WTC11 (cell line): ENCODE measurements at regions not wholly inside any gene's neighbourhood (a gene's known extent, or its start where the extent isn't known, plus 50 kb on each side); places are given as distances from the start of the nearest gene placed in this dataset.

Source experiments
- ATAC-seq: fragments of 200-7000 bp; cut with Tn5 transposase; 2 replicates; pipeline ENCODE4 v1.10.0; 2021; ENCODE audit warnings: mild to moderate bottlenecking, moderate library complexity
- CTCF ChIA-PET: fragments of 300-600 bp; sonication (Branson Sonifier 250); formaldehyde crosslinking; loops from one replicate; lab custom pipeline; 2021; ENCODE audit warnings: antibody characterized with exemption; lab: Charles Lee
- POLR2A ChIA-PET: fragments of 350-600 bp; sonication (Branson Sonifier 250); formaldehyde crosslinking; loops from one replicate; lab custom pipeline; 2021; ENCODE audit warnings: antibody characterized with exemption; lab: Charles Lee
- DNase-seq: peaks from one replicate; pipeline ENCODE4 v3.0.0; 2021; ENCODE audit warnings: low spot score
- H3K27ac Mint-ChIP-seq: 2 replicates; pipeline ENCODE4 v1.8.0; 2021; ENCODE audit warnings: mixed read lengths
- H3K27me3 Mint-ChIP-seq: 2 replicates; pipeline ENCODE4 v1.8.0; 2021; ENCODE audit warnings: low read depth, mild to moderate bottlenecking, moderate library complexity, mixed read lengths
- H3K36me3 Mint-ChIP-seq: 2 replicates; pipeline ENCODE4 v1.8.0; 2021; ENCODE audit warnings: mixed read lengths
- H3K4me1 Mint-ChIP-seq: 2 replicates; pipeline ENCODE4 v1.8.0; 2022; ENCODE audit warnings: mixed read lengths
- H3K4me3 Mint-ChIP-seq: 2 replicates; pipeline ENCODE4 v1.8.0; 2021; ENCODE audit warnings: mild to moderate bottlenecking, moderate library complexity, mixed read lengths
- H3K9me3 Mint-ChIP-seq: 2 replicates; pipeline ENCODE4 v1.8.0; 2021; ENCODE audit warnings: mixed read lengths
- ATF3 ChIP-seq: sonication (generic); formaldehyde crosslinking; conservative IDR thresholded peaks from 2 replicates; pipeline ENCODE4 v1.8.1; 2022; ENCODE audit warnings: mild to moderate bottlenecking, missing genetic modification reagents
- CREM ChIP-seq: sonication (generic); formaldehyde crosslinking; IDR thresholded peaks from 2 replicates; pipeline ENCODE4 v1.8.1; 2022; ENCODE audit warnings: mild to moderate bottlenecking, missing genetic modification reagents, moderate library complexity
- ESRRA ChIP-seq: sonication (generic); formaldehyde crosslinking; IDR thresholded peaks from 2 replicates; pipeline ENCODE4 v1.8.1; 2022; ENCODE audit warnings: mild to moderate bottlenecking, missing genetic modification reagents, borderline replicate concordance
- FOXP4 ChIP-seq: sonication (generic); formaldehyde crosslinking; IDR thresholded peaks from 2 replicates; pipeline ENCODE4 v1.8.0; 2022; ENCODE audit warnings: mild to moderate bottlenecking, missing genetic modification reagents
- GABPB1 ChIP-seq: sonication (generic); formaldehyde crosslinking; IDR thresholded peaks from 2 replicates; pipeline ENCODE4 v1.8.1; 2023; ENCODE audit warnings: mild to moderate bottlenecking, missing genetic modification reagents
- HMGA2 ChIP-seq: fragments of 250-450 bp; sonication (Bioruptor Pico); IDR thresholded peaks from 2 replicates; pipeline ENCODE4 v1.4.0; 2021; ENCODE audit warnings: mild to moderate bottlenecking, moderate library complexity
- IRF2 ChIP-seq: sonication (generic); formaldehyde crosslinking; IDR thresholded peaks from 2 replicates; pipeline ENCODE4 v1.8.0; 2022; ENCODE audit warnings: low read depth, missing genetic modification reagents, borderline replicate concordance
- MAX ChIP-seq: sonication (generic); formaldehyde crosslinking; IDR thresholded peaks from 2 replicates; pipeline ENCODE4 v1.8.0; 2022; ENCODE audit warnings: mild to moderate bottlenecking, missing genetic modification reagents
- NFE2L1 ChIP-seq: sonication (generic); formaldehyde crosslinking; IDR thresholded peaks from 2 replicates; pipeline ENCODE4 v1.8.1; 2023; ENCODE audit warnings: missing genetic modification reagents
- NR1H2 ChIP-seq: sonication (generic); formaldehyde crosslinking; IDR thresholded peaks from 2 replicates; pipeline ENCODE4 v1.9.0; 2021; ENCODE audit warnings: mild to moderate bottlenecking, moderate library complexity, missing genetic modification reagents
- NR2C2 ChIP-seq: sonication (generic); formaldehyde crosslinking; IDR thresholded peaks from 2 replicates; pipeline ENCODE4 v1.8.0; 2022; ENCODE audit warnings: mild to moderate bottlenecking, missing genetic modification reagents
- TCF7 ChIP-seq: sonication (generic); formaldehyde crosslinking; IDR thresholded peaks from 2 replicates; pipeline ENCODE4 v1.8.0; 2022; ENCODE audit warnings: mild to moderate bottlenecking, low read depth, missing genetic modification reagents, moderate library complexity
- TEAD1 ChIP-seq: sonication (generic); formaldehyde crosslinking; IDR thresholded peaks from 2 replicates; pipeline ENCODE4 v1.8.0; 2022; ENCODE audit warnings: mild to moderate bottlenecking, missing genetic modification reagents
- ZNF121 ChIP-seq: sonication (generic); formaldehyde crosslinking; IDR thresholded peaks from 2 replicates; pipeline ENCODE4 v1.8.0; 2023; ENCODE audit warnings: missing genetic modification reagents
- ZNF263 ChIP-seq: sonication (generic); formaldehyde crosslinking; IDR thresholded peaks from 2 replicates; pipeline ENCODE4 v1.8.1; 2022; ENCODE audit warnings: low read depth, mild to moderate bottlenecking, moderate library complexity, missing genetic modification reagents
- TF ChIP-seq, protein P1 (sequence below): sonication (generic); formaldehyde crosslinking; IDR thresholded peaks from 2 replicates; pipeline ENCODE4 v1.8.1; 2023; ENCODE audit warnings: mild to moderate bottlenecking, missing genetic modification reagents
- TF ChIP-seq, protein P2 (sequence below): sonication (generic); formaldehyde crosslinking; IDR thresholded peaks from 2 replicates; pipeline ENCODE4 v1.8.0; 2023; ENCODE audit warnings: mild to moderate bottlenecking, missing genetic modification reagents
- TF ChIP-seq, protein P3 (sequence below): sonication (generic); formaldehyde crosslinking; IDR thresholded peaks from 2 replicates; pipeline ENCODE4 v1.8.1; 2023; ENCODE audit warnings: mild to moderate bottlenecking, missing genetic modification reagents, borderline replicate concordance

DNA sequence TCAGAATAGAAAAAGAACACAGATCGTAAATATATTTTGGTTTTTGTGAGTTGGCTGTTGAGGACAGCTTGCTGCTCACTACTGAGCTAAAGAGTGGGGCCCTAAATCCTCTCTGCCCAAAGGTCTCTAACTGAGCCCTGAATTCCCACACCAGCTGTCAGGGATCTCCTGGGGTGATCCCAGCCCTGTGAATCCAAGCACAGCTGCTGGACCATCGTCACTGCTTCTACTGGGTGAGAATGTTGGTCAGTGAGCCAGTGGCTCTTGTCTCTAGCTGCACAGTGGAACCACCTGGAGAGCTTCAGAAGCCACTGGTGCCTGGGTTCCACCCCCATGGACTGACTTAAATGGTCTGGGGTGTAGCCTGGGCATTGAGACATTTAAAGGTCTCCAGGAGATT lies 90.5 kb upstream of the IL12A start:
- no peaks in the 10 kb centered on the region for H3K27me3 Mint-ChIP-seq

GRCh38 chr3:159899166-159899565 lies 89.5 kb upstream of the IL12A start:
- ChIA-PET CTCF (interaction anchor here (1.8 kb wide), 1 partner anchor 74 kb away, joined by 4 read pairs; no protein-coding TSS in a partner anchor), POLR2A (no interaction called here)
- peaks cover 6% of the 10 kb centered on the region for H3K4me1 Mint-ChIP-seq
- DNase-seq = no peak
- ATAC-seq = no peak
- no peak overlapping the region for H3K4me3 Mint-ChIP-seq
- H3K27ac Mint-ChIP-seq = no peak overlapping the region
- TF ChIP-seq, protein P1, sequence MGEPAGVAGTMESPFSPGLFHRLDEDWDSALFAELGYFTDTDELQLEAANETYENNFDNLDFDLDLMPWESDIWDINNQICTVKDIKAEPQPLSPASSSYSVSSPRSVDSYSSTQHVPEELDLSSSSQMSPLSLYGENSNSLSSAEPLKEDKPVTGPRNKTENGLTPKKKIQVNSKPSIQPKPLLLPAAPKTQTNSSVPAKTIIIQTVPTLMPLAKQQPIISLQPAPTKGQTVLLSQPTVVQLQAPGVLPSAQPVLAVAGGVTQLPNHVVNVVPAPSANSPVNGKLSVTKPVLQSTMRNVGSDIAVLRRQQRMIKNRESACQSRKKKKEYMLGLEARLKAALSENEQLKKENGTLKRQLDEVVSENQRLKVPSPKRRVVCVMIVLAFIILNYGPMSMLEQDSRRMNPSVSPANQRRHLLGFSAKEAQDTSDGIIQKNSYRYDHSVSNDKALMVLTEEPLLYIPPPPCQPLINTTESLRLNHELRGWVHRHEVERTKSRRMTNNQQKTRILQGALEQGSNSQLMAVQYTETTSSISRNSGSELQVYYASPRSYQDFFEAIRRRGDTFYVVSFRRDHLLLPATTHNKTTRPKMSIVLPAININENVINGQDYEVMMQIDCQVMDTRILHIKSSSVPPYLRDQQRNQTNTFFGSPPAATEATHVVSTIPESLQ = no peak
- H3K27me3 Mint-ChIP-seq = no peaks in the 10 kb centered on the region
- no peaks in the 10 kb centered on the region for H3K9me3 Mint-ChIP-seq
- H3K36me3 Mint-ChIP-seq = peaks cover 5% of the 10 kb centered on the region; the same call in 1 of the 2 replicates

More for the DNA sequence above, 90.5 kb upstream of the IL12A start:
- Mint-ChIP-seq H3K27ac (no peak overlapping the region), H3K4me1 (peaks cover 6% of the 10 kb centered on the region)
- no peak for TF ChIP-seq ZNF263
- no peak for TF ChIP-seq NR1H2 (CRISPR knock-in tag)
- no peak for TF ChIP-seq IRF2 (CRISPR knock-in tag)
- TF ChIP-seq HMGA2 = no peak
- no peak for TF ChIP-seq ZNF121 (CRISPR knock-in tag)
- TF ChIP-seq ATF3 (CRISPR knock-in tag) = no peak
- TF ChIP-seq, protein P2, sequence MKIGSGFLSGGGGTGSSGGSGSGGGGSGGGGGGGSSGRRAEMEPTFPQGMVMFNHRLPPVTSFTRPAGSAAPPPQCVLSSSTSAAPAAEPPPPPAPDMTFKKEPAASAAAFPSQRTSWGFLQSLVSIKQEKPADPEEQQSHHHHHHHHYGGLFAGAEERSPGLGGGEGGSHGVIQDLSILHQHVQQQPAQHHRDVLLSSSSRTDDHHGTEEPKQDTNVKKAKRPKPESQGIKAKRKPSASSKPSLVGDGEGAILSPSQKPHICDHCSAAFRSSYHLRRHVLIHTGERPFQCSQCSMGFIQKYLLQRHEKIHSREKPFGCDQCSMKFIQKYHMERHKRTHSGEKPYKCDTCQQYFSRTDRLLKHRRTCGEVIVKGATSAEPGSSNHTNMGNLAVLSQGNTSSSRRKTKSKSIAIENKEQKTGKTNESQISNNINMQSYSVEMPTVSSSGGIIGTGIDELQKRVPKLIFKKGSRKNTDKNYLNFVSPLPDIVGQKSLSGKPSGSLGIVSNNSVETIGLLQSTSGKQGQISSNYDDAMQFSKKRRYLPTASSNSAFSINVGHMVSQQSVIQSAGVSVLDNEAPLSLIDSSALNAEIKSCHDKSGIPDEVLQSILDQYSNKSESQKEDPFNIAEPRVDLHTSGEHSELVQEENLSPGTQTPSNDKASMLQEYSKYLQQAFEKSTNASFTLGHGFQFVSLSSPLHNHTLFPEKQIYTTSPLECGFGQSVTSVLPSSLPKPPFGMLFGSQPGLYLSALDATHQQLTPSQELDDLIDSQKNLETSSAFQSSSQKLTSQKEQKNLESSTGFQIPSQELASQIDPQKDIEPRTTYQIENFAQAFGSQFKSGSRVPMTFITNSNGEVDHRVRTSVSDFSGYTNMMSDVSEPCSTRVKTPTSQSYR (CRISPR knock-in tag) = no peak
- no peak for TF ChIP-seq GABPB1
- TF ChIP-seq ESRRA (CRISPR knock-in tag) = no peak
- no peak for TF ChIP-seq CREM (CRISPR knock-in tag)
- TF ChIP-seq MAX = no peak
- no peak for TF ChIP-seq NR2C2 (CRISPR knock-in tag)
- TF ChIP-seq TCF7 (CRISPR knock-in tag) = no peak
- TF ChIP-seq, protein P3, sequence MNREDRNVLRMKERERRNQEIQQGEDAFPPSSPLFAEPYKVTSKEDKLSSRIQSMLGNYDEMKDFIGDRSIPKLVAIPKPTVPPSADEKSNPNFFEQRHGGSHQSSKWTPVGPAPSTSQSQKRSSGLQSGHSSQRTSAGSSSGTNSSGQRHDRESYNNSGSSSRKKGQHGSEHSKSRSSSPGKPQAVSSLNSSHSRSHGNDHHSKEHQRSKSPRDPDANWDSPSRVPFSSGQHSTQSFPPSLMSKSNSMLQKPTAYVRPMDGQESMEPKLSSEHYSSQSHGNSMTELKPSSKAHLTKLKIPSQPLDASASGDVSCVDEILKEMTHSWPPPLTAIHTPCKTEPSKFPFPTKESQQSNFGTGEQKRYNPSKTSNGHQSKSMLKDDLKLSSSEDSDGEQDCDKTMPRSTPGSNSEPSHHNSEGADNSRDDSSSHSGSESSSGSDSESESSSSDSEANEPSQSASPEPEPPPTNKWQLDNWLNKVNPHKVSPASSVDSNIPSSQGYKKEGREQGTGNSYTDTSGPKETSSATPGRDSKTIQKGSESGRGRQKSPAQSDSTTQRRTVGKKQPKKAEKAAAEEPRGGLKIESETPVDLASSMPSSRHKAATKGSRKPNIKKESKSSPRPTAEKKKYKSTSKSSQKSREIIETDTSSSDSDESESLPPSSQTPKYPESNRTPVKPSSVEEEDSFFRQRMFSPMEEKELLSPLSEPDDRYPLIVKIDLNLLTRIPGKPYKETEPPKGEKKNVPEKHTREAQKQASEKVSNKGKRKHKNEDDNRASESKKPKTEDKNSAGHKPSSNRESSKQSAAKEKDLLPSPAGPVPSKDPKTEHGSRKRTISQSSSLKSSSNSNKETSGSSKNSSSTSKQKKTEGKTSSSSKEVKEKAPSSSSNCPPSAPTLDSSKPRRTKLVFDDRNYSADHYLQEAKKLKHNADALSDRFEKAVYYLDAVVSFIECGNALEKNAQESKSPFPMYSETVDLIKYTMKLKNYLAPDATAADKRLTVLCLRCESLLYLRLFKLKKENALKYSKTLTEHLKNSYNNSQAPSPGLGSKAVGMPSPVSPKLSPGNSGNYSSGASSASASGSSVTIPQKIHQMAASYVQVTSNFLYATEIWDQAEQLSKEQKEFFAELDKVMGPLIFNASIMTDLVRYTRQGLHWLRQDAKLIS (CRISPR knock-in tag) = no peak
- no peak for TF ChIP-seq NFE2L1 (CRISPR knock-in tag)
- no peak for TF ChIP-seq FOXP4 (CRISPR knock-in tag)
- no peak for TF ChIP-seq TEAD1 (CRISPR knock-in tag)
- TF ChIP-seq, all 79 proteins: peak for 0
- ChIA-PET POLR2A (no interaction called here), CTCF (interaction anchor here (0.6 to 1.6 kb wide), 2 partner anchors 84 to 91 kb away, joined by 3 to 4 read pairs; partner anchors contain the start of gene IL12A)
- DNase-seq = peak; percentile 12
- no peak for ATAC-seq
- Mint-ChIP-seq H3K36me3 (peaks cover 5% of the 10 kb centered on the region; the same call in 1 of the 2 replicates), H3K4me3 (no peak overlapping the region), H3K9me3 (no peaks in the 10 kb centered on the region)
